ENCODE measurements at regions not wholly inside any gene's neighbourhood (a gene's known extent, or its start where the extent isn't known, plus 50 kb on each side); places are given as distances from the start of the nearest gene placed in this dataset.
"Not testable (repeated sequence)": the region's sequence is repeated elsewhere in the genome, so short reads cannot be mapped to it uniquely, and the experiment has no call there.

- DNase-seq, result no peak
Measured at GRCh38 chr1:38787041-38787440, 72.5 kb downstream of the RRAGC start.

DNA sequence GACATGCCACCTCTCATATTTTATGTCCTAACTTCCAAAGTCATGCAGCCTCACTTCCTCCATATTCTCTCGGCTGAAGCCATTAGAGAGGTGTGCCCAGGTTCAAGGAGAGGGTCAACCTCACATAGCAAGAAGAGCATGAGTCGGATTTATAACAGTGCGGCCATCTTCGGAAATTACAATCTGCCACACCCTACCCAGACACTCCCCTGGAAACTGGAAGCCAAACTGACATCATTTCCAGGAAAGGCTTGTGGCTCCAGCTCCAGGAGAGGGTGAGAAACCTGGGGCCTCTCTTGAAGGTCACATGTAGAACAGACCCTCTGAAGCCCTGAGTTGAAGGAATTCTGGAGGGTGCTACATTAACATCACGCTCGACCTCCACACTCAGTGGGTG is 73.5 kb downstream of the RRAGC start:
- DNase-seq, result no peak

DNA sequence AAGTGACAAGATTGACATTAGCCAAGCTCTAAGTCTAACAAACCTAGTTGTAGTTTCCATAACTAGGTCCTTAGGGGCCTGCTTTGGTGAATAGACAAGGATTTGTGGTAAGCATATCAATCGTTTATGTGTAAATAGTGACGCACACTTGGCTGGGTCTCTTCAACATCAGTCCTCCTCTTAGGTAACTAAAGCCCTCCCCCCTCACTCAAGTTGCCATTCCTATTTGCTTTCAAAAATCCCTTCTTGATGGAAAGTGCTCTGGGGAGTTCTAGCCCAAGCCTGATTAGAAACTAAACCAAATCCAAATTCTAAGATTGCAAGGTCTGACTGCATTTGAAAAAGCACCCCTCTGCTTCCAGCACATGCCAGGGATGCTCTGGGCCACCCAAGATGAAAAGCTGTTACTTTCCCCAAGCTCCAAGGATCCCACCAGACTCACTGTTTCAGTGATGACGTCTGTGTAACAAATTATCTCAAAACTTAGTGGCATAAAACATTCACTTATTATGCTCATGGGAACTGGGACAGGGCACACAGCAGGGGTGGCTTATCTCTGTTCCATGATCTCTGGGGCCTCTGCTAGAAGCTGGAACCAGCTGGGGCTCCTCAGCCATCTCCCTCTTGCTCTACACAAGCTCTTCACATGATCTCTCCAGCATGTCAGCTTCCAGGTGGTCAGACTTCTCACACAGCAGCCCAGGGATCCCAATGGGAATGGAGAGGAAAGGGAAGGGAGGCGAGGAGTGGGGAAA is 74.1 kb downstream of the RRAGC start:
- DNase-seq, result no peak

GRCh38 chr1:38784452-38785284 is 74.9 kb downstream of the RRAGC start:
- DNase-seq, result no peak

GRCh38 chr1:38783640-38784229 is 75.8 kb downstream of the RRAGC start:
- no peak for DNase-seq

GRCh38 chr1:38781872-38782617 is 77.5 kb downstream of the RRAGC start:
- no peak for DNase-seq

- no peak for DNase-seq
Measured at GRCh38 chr1:38780133-38780532, 79.4 kb downstream of the RRAGC start.

- no peak for DNase-seq
Measured at GRCh38 chr1:38779491-38779890, 80.1 kb downstream of the RRAGC start.

DNA sequence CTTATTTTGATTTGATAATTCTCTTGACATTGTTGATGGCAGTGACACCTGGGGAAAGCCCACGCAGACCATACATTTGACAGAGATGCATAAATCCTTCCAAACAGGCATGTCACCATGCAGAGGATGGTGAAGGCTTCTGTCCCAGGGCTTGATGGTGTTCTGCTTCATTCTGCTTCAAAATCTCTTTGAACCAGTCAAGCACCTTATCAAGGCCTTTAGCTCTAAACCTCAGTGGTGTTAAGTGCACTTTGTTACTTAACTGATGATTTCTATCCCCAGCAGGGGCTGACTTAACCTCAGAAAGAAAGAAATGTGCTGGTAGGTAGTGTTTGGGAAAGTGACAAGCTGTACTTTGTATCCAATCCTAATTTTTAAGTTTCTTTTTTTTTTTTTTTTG is 81.1 kb downstream of the RRAGC start:
- no peak for DNase-seq

DNA sequence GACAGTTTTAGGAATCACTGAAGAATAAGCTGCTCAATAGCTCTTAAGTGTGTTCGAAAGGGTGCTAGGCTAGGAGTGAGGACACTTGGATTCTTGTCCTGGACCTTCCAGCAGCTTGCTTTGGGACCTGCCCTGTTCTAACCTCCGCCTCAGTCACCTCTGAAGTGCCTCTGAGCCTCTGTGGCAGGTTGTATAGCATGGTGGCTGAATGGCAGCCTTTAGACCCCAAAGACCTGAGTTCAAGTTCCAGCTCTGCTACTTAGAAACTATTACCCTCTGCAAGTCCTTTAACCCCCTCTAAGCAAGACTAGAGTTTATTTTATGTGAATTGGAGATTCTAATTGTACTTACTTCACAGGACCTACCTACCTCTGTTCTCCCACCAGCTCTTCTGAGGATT is 81.5 kb downstream of the RRAGC start:
- DNase-seq, result no peak

DNA sequence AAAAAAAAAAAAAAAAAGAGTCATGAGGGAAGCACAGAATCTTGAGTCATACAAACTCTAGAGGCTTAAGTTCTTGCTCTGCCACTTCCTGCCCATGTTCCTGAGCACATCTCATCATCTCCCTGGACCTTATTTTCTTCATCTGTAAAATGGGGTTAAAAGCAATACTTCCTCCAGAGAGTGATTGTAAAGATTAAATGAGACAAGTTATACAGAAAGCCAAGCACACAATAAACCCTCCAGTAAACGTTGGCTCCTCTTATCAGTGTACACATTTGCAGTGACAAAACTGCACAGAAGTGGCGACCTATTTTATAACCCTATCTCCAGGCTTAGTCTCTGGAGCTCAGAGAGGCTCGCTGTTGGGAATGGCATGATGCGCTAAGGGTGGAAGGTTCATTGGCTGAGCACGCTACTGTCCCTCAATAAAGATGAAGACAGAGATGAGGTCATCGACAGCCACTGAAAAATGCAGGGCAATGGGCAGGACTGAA is 82.1 kb downstream of the RRAGC start:
- DNase-seq, result no peak

GRCh38 chr1:38776466-38777065 is 83.0 kb downstream of the RRAGC start:
- DNase-seq, result no peak

DNA sequence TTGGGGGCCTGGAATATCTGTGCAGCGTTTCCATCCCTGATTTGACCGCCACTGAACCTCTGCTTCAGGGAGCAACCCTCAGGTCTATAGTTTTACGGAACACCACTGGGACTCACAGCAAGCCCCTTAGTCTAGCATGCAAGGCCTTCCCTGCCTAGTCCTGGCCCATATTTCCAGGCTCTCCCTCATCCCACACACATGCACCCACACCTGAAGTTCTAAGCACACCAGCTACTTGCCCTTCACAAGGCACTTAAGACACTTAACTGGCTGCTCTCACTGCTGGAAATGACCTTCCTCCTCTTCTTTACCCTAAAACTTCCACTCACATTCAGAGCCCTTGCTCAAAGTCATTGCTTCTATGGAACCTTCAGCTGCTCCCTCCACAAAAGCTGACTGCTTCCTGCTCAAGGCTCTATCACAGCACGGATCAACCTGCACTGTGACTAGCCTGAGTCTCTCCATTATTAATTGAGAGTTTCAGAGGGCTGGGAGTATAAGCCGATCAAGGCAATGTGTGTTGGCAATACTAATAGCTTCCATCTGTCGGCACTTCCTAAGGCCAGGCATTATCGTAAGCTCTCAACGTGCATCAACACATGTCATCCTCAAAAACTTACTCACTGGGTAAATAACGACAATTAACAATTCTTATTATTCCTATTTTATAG is 84.3 kb downstream of the RRAGC start:
- DNase-seq, result no peak

- no peak for DNase-seq
Measured at GRCh38 chr1:38773483-38773882, 86.1 kb downstream of the RRAGC start.

- no peak for DNase-seq
Measured at GRCh38 chr1:38772953-38773352, 86.6 kb downstream of the RRAGC start.

GRCh38 chr1:38772026-38772425 is 87.5 kb downstream of the RRAGC start:
- no peak for DNase-seq

DNA sequence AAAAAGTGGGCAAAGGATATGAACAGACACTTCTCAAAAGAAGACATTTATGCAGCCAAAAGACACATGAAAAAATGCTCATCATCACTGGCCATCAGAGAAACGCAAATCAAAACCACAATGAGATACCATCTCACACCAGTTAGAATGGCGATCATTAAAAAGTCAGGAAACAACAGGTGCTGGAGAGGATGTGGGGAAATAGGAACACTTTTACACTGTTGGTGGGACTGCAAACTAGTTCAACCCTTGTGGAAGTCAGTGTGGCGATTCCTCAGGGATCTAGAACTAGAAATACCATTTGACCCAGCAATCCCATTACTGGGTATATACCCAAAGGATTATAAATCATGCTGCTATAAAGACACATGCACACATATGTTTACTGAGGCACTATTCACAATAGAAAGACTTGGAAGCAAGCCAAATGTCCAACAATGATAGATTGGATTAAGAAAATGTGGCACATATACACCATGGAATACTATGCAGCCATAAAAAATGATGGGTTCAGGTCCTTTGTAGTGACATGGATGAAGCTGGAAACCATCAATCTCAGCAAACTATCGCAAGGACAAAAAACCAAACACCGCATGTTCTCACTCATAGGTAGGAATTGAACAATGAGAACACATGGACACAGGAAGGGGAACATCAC is 88.9 kb downstream of the RRAGC start:
- DNase-seq, result not testable (repeated sequence)

DNA sequence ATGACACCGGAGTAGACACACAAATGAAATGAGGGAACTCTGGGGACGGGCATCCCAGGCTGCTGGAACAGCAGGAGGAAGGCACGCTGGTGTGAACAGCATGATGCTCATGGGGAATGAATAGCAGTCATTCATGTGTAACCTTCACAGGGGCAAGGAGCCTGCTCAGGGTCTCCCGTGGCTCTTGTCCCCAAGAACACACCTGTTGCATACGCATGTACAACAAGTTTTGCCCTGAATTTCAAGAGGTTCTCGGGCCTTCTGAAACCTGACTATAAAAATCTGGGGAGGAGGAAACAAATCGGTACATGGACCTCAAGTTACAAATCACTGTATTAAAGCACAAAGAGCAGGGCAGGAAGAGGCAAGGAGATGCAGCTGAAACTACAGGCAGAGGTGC is 93.4 kb downstream of the RRAGC start:
- DNase-seq, result no peak

DNA sequence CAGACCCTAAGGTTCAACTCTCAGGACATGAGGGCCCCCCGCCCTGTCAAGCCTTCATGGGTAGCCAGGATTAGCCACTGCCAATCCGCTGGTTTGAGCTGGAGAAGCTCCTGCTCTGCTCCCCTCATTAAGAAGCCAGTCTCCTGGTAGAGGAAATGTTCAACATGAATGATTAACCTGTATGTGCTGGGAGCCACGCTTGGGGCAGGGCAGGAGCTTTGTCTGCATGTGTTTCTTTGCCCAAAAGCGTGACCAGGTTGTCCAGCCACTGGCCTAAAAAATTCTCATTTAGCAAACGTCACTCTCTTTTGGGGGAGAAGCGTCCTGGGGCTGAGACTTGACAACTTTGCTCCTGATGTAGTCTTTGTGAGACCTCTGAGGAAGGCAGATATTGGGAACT is 96.5 kb downstream of the RRAGC start:
- no peak for DNase-seq

DNA sequence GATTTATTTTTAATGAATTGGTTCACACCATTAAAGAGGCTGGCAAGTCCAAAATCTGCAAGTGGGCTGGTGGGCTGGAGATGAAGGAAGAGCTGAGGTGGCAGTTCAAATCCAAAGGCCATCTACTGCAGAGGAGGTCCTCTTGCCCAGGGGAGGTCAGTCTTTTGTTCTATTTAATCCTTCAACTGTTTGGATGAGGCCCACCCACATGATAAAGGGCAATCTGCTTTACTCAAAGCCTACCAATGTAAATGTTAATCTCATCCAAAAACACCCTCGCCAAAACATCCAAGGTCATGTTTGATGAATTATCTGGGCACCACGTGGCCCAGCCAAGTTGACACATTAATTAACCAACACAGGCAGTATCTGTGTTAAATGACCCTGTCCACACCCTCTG is 99.0 kb downstream of the RRAGC start:
- no peak for DNase-seq

DNA sequence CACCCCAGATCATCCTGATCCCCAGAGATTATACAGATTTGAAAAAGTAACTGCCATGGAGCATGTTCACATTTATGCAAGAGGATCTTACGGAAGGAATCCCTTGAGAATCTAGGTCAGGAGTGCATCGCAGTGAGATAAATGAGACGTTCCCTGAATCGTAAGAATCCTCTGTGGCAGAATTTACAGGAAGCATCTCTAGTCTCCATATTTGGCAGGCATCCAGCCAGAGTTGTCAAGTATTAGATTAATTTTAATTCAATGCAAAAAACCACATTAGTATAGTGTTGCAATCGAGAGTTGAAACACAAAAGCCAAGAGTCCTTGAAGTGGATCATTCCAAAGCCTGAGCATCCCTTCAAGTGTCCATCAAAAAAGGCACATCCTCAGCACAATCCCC is 100.8 kb downstream of the RRAGC start:
- no peak for DNase-seq
